ENCODE measurements at regions not wholly inside any gene's neighbourhood (a gene's known extent, or its start where the extent isn't known, plus 50 kb on each side); places are given as distances from the start of the nearest gene placed in this dataset.

DNA sequence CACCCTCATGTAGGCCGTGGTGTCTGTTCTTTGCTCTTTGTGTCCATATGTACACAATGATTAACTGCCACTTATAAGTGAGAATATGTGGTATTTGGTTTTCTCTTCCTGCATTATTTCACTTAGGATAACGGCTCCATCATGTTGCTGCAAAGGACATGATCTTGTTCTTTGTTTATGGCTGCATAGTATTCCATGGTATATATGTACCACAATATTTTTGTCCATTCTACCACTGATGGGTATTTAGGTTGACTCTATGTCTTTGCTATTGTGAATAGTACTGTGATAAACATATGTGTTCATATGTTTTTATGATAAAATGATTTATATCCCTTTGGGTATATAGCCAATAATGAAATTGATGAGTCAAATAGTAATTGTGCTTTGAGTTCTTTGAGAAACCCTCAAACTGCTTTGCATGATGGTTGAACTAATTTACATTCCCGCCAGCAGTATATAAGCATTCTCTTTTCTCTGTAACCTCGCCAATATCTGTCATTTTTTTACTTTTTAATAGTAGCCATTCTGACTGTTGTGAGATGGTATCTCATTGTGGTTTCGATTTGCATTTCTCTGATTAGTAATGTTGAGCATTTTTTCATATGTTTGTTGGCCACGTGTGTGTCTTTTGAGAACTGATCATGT, 174.4 kb upstream of the NT5E start:
- H3K36me3 ChIP-seq (ENCODE audit: control insufficient read depth in 2 of 2, insufficient read depth in 1 of 2, low read length in 2 of 2): no peaks in the 10 kb centered on the region
- POLR2A ChIA-PET: no interaction called here
- CTCF ChIA-PET: no interaction called here

DNA sequence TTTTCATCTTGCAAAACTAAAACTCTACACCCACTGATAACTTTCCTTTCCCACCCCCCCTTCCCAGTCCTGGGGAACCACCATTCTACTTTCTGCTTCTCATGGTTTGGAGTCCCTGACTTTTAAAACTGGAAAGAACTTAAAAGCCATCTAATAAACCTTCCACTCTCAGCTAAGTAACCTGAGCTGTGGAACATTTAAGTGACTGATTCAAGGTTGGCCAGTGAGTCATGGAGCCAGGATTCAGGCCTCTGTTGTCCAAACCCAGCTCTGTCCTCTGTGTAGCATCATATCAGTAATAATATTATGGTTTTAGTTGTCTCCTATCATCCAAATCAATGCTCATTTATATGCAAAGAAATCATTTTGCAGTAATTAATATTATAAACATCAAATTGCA, 176.0 kb upstream of the NT5E start:
- CTCF ChIA-PET: interaction anchor here (0.7 kb wide), 1 partner anchor 49 kb away, joined by 4 read pairs; no protein-coding TSS in a partner anchor
- H3K4me1 ChIP-seq (ENCODE audit: control insufficient read depth, insufficient read depth, low read length): peaks cover 3% of the 10 kb centered on the region; the same call in 1 of the 2 replicates
- no peak overlapping the region for H3K4me3 ChIP-seq (ENCODE audit: low read depth, low read length)
- no peaks in the 10 kb centered on the region for H3K9me3 ChIP-seq (ENCODE audit: control insufficient read depth, insufficient read depth, low read depth, low read length)
- H3K27ac ChIP-seq (ENCODE audit: extremely low read depth, low read depth, low read length): no peak overlapping the region
- TF ChIP-seq ZNF544 (tag by site-specific recombination; IDR thresholded peaks at IDR 0.05) (no peak), ZNF571 (tag by site-specific recombination; IDR thresholded peaks at IDR 0.05) (no peak), ZBTB1 (tag by site-specific recombination; IDR thresholded peaks at IDR 0.05) (no peak), REPIN1 (tag by site-specific recombination; IDR thresholded peaks at IDR 0.05; ENCODE audit: low read depth) (no peak), ZNF114 (tag by site-specific recombination; IDR thresholded peaks at IDR 0.05) (no peak), ZNF426 (tag by site-specific recombination; IDR thresholded peaks at IDR 0.05) (no peak)
- TF ChIP-seq, protein P1, sequence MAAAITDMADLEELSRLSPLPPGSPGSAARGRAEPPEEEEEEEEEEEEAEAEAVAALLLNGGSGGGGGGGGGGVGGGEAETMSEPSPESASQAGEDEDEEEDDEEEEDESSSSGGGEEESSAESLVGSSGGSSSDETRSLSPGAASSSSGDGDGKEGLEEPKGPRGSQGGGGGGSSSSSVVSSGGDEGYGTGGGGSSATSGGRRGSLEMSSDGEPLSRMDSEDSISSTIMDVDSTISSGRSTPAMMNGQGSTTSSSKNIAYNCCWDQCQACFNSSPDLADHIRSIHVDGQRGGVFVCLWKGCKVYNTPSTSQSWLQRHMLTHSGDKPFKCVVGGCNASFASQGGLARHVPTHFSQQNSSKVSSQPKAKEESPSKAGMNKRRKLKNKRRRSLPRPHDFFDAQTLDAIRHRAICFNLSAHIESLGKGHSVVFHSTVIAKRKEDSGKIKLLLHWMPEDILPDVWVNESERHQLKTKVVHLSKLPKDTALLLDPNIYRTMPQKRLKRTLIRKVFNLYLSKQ (tag by site-specific recombination; IDR thresholded peaks at IDR 0.05; ENCODE audit: borderline replicate concordance): no peak
- H3K36me3 ChIP-seq (ENCODE audit: control insufficient read depth in 2 of 2, insufficient read depth in 1 of 2, low read length in 2 of 2): no peaks in the 10 kb centered on the region
- POLR2A ChIA-PET: no interaction called here

More for the DNA sequence above, 174.4 kb upstream of the NT5E start:
- TF ChIP-seq ZNF274 (IDR thresholded peaks at IDR 0.05; ENCODE audit: low read length) (no peak), ZNF274 (tag by site-specific recombination; IDR thresholded peaks at IDR 0.05; ENCODE audit: borderline replicate concordance) (no peak), SETDB1 (IDR thresholded peaks at IDR 0.05; ENCODE audit: insufficient read length, low read length) (peak; percentile 22), ZNF146 (tag by site-specific recombination; IDR thresholded peaks at IDR 0.05) (peak; percentile 75; the same call in 1 of the 2 replicates), YY1 (tag by site-specific recombination; IDR thresholded peaks at IDR 0.05) (no peak), ZNF292 (tag by site-specific recombination; IDR thresholded peaks at IDR 0.05; ENCODE audit: borderline replicate concordance, low read depth) (no peak), ZFP41 (tag by site-specific recombination; IDR thresholded peaks at IDR 0.05; ENCODE audit: borderline replicate concordance) (no peak), ZNF23 (tag by site-specific recombination; IDR thresholded peaks at IDR 0.05; ENCODE audit: borderline replicate concordance) (no peak)
- Histone ChIP-seq H3K9me3 (ENCODE audit: control insufficient read depth, insufficient read depth, low read depth, low read length) (no peaks in the 10 kb centered on the region), H3K4me1 (ENCODE audit: control insufficient read depth, insufficient read depth, low read length) (peaks cover 3% of the 10 kb centered on the region; the same call in 1 of the 2 replicates), H3K4me3 (ENCODE audit: low read depth, low read length) (no peak overlapping the region), H3K27ac (ENCODE audit: extremely low read depth, low read depth, low read length) (no peak overlapping the region)

DNA sequence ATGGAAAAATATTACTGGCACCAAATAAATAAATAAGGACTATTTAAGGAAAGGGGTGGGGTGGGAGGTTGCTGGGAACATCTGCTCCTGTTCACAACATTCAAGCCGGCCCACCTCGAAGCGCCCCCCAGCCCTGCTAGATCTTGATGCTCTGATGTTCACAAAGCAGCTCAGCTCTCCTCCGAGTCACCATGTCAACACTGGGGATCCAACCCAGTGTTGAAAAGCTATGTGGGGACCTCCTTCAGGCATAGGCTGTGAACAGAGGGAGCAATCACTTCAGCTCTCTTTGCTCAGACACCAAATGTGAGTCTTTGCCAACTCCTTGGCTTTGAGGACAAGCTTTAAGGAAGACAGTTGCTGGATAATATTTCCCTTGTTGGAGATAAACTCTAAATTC, 176.8 kb upstream of the NT5E start:
- CTCF ChIA-PET: interaction anchor here (0.6 to 0.8 kb wide), 2 partner anchors 18 to 211 kb away, joined by 3 to 4 read pairs; no protein-coding TSS in a partner anchor
- H3K36me3 ChIP-seq (ENCODE audit: control insufficient read depth in 2 of 2, insufficient read depth in 1 of 2, low read length in 2 of 2): no peaks in the 10 kb centered on the region

More for the DNA sequence above, 176.8 kb upstream of the NT5E start:
- Histone ChIP-seq H3K4me1 (ENCODE audit: control insufficient read depth, insufficient read depth, low read length) (no peaks in the 10 kb centered on the region), H3K9me3 (ENCODE audit: control insufficient read depth, insufficient read depth, low read depth, low read length) (no peaks in the 10 kb centered on the region), H3K4me3 (ENCODE audit: low read depth, low read length) (no peak overlapping the region), H3K27ac (ENCODE audit: extremely low read depth, low read depth, low read length) (no peak overlapping the region)
- no peak for TF ChIP-seq ZNF2 (tag by site-specific recombination; IDR thresholded peaks at IDR 0.05)
- TF ChIP-seq ZNF157 (tag by site-specific recombination; IDR thresholded peaks at IDR 0.05): no peak
- TF ChIP-seq ZNF530 (tag by site-specific recombination; IDR thresholded peaks at IDR 0.05; ENCODE audit: low read depth): no peak
- no peak for TF ChIP-seq ZNF596 (tag by site-specific recombination; IDR thresholded peaks at IDR 0.05)
- no peak for TF ChIP-seq ZNF830 (tag by site-specific recombination; IDR thresholded peaks at IDR 0.05; ENCODE audit: low read depth)
- TF ChIP-seq, protein P2, sequence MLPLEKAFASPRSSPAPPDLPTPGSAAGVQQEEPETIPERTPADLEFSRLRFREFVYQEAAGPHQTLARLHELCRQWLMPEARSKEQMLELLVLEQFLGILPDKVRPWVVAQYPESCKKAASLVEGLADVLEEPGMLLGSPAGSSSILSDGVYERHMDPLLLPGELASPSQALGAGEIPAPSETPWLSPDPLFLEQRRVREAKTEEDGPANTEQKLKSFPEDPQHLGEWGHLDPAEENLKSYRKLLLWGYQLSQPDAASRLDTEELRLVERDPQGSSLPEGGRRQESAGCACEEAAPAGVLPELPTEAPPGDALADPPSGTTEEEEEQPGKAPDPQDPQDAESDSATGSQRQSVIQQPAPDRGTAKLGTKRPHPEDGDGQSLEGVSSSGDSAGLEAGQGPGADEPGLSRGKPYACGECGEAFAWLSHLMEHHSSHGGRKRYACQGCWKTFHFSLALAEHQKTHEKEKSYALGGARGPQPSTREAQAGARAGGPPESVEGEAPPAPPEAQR (tag by site-specific recombination; IDR thresholded peaks at IDR 0.05): no peak
- no peak for TF ChIP-seq KLF10 (tag by site-specific recombination; IDR thresholded peaks at IDR 0.05)
- TF ChIP-seq ZNF10 (tag by site-specific recombination; IDR thresholded peaks at IDR 0.05): no peak
- TF ChIP-seq GLIS1 (tag by site-specific recombination; IDR thresholded peaks at IDR 0.05): no peak
- TF ChIP-seq ZNF23 (tag by site-specific recombination; IDR thresholded peaks at IDR 0.05; ENCODE audit: borderline replicate concordance): no peak
- TF ChIP-seq, protein P3, sequence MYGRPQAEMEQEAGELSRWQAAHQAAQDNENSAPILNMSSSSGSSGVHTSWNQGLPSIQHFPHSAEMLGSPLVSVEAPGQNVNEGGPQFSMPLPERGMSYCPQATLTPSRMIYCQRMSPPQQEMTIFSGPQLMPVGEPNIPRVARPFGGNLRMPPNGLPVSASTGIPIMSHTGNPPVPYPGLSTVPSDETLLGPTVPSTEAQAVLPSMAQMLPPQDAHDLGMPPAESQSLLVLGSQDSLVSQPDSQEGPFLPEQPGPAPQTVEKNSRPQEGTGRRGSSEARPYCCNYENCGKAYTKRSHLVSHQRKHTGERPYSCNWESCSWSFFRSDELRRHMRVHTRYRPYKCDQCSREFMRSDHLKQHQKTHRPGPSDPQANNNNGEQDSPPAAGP (tag by site-specific recombination; IDR thresholded peaks at IDR 0.05): no peak
- TF ChIP-seq, protein P4, sequence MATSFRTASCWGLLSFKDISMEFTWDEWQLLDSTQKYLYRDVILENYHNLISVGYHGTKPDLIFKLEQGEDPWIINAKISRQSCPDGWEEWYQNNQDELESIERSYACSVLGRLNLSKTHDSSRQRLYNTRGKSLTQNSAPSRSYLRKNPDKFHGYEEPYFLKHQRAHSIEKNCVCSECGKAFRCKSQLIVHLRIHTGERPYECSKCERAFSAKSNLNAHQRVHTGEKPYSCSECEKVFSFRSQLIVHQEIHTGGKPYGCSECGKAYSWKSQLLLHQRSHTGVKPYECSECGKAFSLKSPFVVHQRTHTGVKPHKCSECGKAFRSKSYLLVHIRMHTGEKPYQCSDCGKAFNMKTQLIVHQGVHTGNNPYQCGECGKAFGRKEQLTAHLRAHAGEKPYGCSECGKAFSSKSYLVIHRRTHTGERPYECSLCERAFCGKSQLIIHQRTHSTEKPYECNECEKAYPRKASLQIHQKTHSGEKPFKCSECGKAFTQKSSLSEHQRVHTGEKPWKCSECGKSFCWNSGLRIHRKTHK (tag by site-specific recombination; IDR thresholded peaks at IDR 0.05): no peak
- TF ChIP-seq ZFP69B (tag by site-specific recombination; IDR thresholded peaks at IDR 0.05): no peak
- no peak for TF ChIP-seq ZSCAN23 (tag by site-specific recombination; IDR thresholded peaks at IDR 0.05)
- POLR2A ChIA-PET: no interaction called here
